ENCODE measurements at regions not wholly inside any gene's neighbourhood (a gene's known extent, or its start where the extent isn't known, plus 50 kb on each side); places are given as distances from the start of the nearest gene placed in this dataset.

- POLR2A ChIA-PET, result interaction anchor here (1.4 kb wide), 1 partner anchor 103 kb away, joined by 5 read pairs; no protein-coding TSS in a partner anchor
- H3K9me2 ChIP-seq (ENCODE audit: insufficient read depth), result no peaks in the 10 kb centered on the region
- CTCF ChIA-PET, result interaction anchor here (1.1 to 6.5 kb wide), 3 partner anchors 109 to 308 kb away, joined by 3 to 31 read pairs (median 4); no protein-coding TSS in a partner anchor
- H3K9me3 ChIP-seq (ENCODE audit: control insufficient read depth in 1 of 2, insufficient read depth in 1 of 2, low read depth in 1 of 2, low read length in 2 of 2), result no peaks in the 10 kb centered on the region
- peak overlapping the region; percentile 43 for H3K27ac ChIP-seq (ENCODE audit: low read depth, low read length)
- BruUV-seq (replicated peaks), result TSS peak; percentile 93
- TF ChIP-seq REST (IDR thresholded peaks at IDR 0.05; ENCODE audit: low read depth) (no peak), POLR2AphosphoS5 (IDR thresholded peaks at IDR 0.05; ENCODE audit: low read depth, low read length) (peak; percentile 62; the same call in 1 of the 2 replicates), ZBTB33 (IDR thresholded peaks at IDR 0.05; ENCODE audit: extremely low read depth, insufficient replicate concordance, low read length) (no peak), TCF7L2 (IDR thresholded peaks at IDR 0.05; ENCODE audit: borderline replicate concordance, extremely low read depth, insufficient read depth, insufficient read length) (peak; percentile 33), ATF3 (IDR thresholded peaks at IDR 0.05) (no peak), EZH2phosphoT487 (IDR thresholded peaks at IDR 0.05; ENCODE audit: borderline replicate concordance) (no peak), SRF (IDR thresholded peaks at IDR 0.05; ENCODE audit: low read depth) (no peak)
- peak overlapping the region in 1 of 2 experiments; percentile 17; a peak in 2 of 4 replicates for H3K4me3 ChIP-seq (replicated peaks in 1 of 2; ENCODE audit: low read depth in 1 of 2, low read length in 2 of 2)
- intact Hi-C loops (cut with micrococcal nuclease), result loop anchor here (5.0 kb wide), 3 partner anchors 58 to 218 kb away; partner anchors contain the start of genes SNX9 and SYNJ2
- H3K36me3 ChIP-seq (ENCODE audit: control insufficient read depth in 1 of 2, insufficient read depth in 2 of 2, low read length in 2 of 2), result no peaks in the 10 kb centered on the region
- peaks cover 48 to 63% of the 10 kb centered on the region in 2 experiments for H3K4me1 ChIP-seq (ENCODE audit: control insufficient read depth in 1 of 2, insufficient read depth in 2 of 2, low read length in 2 of 2)
- H2AFZ ChIP-seq (ENCODE audit: low read depth, low read length, poor library complexity, severe bottlenecking), result peak overlapping the region; percentile 20
- H3K4me2 ChIP-seq (ENCODE audit: low read length), result peak overlapping the region; percentile 62
- H3K79me2 ChIP-seq (ENCODE audit: insufficient read depth, low read length), result no peaks in the 10 kb centered on the region
- RAD21 ChIA-PET (ENCODE audit: low non-redundant PET in 1 of 2, low total read pairs in 2 of 2, uncharacterized antibody in 2 of 2, unreplicated experiment in 2 of 2), result interaction anchor here in 1 of 2 experiments (0.6 to 1.3 kb wide), 2 partner anchors 70 to 109 kb away, joined by 4 to 5 read pairs; no protein-coding TSS in a partner anchor
- peak overlapping the region; percentile 63 for H3K9ac ChIP-seq (ENCODE audit: low read length)
- peak; percentile 75 for ATAC-seq
- H4K20me1 ChIP-seq (ENCODE audit: insufficient read depth), result no peaks in the 10 kb centered on the region
- H3K27me3 ChIP-seq (ENCODE audit: insufficient read depth, low read length), result no peaks in the 10 kb centered on the region
- DNase-seq (ENCODE audit: low read depth, low spot score), result peak; percentile 91
These were observed 58.6 kb upstream of the SNX9 start for GRCh38 chr6:157764178-157765068.

Data from HCT116 (cell line).